ENCODE measurements at regions not wholly inside any gene's neighbourhood (a gene's known extent, or its start where the extent isn't known, plus 50 kb on each side); places are given as distances from the start of the nearest gene placed in this dataset.
A peak's percentile ranks its signal among the peaks of the same experiment; 100 is the strongest.

DNA sequence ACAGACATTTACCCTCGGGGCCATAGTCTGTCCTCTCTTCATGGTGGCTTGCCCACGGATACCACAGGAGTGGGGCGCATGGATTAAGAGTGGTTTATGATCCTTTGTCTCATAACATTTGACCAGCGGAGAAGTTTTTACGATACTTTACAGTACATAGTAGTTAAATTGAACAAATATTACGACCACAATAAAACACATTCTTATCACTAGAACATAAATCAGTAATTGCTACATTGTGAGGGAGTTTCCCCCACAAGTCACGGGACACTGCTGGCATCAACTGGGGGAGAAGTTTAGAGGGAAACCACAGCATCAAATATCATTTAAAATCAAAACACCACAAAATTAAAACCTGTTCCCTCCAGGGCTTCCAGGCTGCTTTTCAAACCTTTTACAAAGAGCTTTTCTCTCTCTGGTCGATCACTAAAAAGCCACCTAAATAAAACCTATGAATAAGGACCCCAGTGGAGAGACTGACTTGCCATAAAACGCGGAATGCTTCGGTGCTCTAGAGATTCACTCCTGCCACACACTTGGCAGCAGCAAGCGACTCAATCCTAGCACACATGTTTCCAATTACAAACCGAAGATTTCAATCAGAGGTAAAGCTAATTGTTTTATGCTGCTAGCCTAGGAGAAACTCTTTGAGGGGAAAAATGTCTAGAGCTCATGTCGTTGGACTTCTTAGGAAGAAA, 173.7 kb upstream of the HNRNPA3 start (continued):
- TF ChIP-seq PRDM2 (tag by site-specific recombination; IDR thresholded peaks at IDR 0.05; ENCODE audit: borderline replicate concordance), result no peak
- TF ChIP-seq ZNF558 (tag by site-specific recombination; IDR thresholded peaks at IDR 0.05), result no peak
- TF ChIP-seq GLI2 (tag by site-specific recombination; IDR thresholded peaks at IDR 0.05; ENCODE audit: borderline replicate concordance, low read depth), result peak; percentile 78; the same call in 1 of the 2 replicates
- peak; percentile 71 for TF ChIP-seq MZF1 (tag by site-specific recombination; IDR thresholded peaks at IDR 0.05; ENCODE audit: borderline replicate concordance)
- TF ChIP-seq GLIS2 (tag by site-specific recombination; IDR thresholded peaks at IDR 0.05), result no peak
- TF ChIP-seq ZNF140 (tag by site-specific recombination; IDR thresholded peaks at IDR 0.05), result no peak
- TF ChIP-seq, protein P1, sequence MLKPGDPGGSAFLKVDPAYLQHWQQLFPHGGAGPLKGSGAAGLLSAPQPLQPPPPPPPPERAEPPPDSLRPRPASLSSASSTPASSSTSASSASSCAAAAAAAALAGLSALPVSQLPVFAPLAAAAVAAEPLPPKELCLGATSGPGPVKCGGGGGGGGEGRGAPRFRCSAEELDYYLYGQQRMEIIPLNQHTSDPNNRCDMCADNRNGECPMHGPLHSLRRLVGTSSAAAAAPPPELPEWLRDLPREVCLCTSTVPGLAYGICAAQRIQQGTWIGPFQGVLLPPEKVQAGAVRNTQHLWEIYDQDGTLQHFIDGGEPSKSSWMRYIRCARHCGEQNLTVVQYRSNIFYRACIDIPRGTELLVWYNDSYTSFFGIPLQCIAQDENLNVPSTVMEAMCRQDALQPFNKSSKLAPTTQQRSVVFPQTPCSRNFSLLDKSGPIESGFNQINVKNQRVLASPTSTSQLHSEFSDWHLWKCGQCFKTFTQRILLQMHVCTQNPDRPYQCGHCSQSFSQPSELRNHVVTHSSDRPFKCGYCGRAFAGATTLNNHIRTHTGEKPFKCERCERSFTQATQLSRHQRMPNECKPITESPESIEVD (tag by site-specific recombination; IDR thresholded peaks at IDR 0.05), result peak; percentile 96
- TF ChIP-seq ZBTB20 (tag by site-specific recombination; IDR thresholded peaks at IDR 0.05), result no peak
- TF ChIP-seq ZSCAN18 (tag by site-specific recombination; IDR thresholded peaks at IDR 0.05), result no peak
- TF ChIP-seq BCL6B (tag by site-specific recombination; IDR thresholded peaks at IDR 0.05), result peak; percentile 73
- no peak for TF ChIP-seq ZNF169 (tag by site-specific recombination; IDR thresholded peaks at IDR 0.05)
- TF ChIP-seq ZIC2 (tag by site-specific recombination; IDR thresholded peaks at IDR 0.05), result no peak
- 0 out of 2 replicates have a peak, but pooled peaks have one; percentile 65 for TF ChIP-seq ZSCAN16 (tag by site-specific recombination; IDR thresholded peaks at IDR 0.05)
- TF ChIP-seq TCF7L2 (IDR thresholded peaks at IDR 0.05; ENCODE audit: borderline replicate concordance, low read depth, low read length), result peak; percentile 78
- TF ChIP-seq, protein P2, sequence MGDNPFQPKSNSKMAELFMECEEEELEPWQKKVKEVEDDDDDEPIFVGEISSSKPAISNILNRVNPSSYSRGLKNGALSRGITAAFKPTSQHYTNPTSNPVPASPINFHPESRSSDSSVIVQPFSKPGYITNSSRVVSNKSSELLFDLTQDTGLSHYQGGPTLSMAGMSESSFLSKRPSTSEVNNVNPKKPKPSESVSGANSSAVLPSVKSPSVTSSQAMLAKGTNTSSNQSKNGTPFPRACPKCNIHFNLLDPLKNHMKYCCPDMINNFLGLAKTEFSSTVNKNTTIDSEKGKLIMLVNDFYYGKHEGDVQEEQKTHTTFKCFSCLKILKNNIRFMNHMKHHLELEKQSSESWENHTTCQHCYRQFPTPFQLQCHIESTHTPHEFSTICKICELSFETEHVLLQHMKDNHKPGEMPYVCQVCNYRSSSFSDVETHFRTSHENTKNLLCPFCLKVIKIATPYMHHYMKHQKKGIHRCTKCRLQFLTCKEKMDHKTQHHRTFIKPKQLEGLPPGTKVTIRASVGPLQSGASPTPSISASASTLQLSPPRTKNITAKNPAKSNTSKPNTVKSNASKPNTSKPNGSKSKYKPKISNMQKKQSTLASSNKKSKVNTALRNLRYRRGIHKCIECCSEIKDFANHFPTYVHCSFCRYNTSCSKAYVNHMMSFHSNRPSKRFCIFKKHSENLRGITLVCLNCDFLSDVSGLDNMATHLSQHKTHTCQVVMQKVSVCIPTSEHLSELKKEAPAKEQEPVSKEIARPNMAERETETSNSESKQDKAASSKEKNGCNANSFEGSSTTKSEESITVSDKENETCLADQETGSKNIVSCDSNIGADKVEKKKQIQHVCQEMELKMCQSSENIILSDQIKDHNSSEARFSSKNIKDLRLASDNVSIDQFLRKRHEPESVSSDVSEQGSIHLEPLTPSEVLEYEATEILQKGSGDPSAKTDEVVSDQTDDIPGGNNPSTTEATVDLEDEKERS (tag by site-specific recombination; IDR thresholded peaks at IDR 0.05), result no peak
- TF ChIP-seq, protein P3, sequence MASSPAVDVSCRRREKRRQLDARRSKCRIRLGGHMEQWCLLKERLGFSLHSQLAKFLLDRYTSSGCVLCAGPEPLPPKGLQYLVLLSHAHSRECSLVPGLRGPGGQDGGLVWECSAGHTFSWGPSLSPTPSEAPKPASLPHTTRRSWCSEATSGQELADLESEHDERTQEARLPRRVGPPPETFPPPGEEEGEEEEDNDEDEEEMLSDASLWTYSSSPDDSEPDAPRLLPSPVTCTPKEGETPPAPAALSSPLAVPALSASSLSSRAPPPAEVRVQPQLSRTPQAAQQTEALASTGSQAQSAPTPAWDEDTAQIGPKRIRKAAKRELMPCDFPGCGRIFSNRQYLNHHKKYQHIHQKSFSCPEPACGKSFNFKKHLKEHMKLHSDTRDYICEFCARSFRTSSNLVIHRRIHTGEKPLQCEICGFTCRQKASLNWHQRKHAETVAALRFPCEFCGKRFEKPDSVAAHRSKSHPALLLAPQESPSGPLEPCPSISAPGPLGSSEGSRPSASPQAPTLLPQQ (tag by site-specific recombination; IDR thresholded peaks at IDR 0.05), result peak; percentile 49; the same call in 1 of the 2 replicates
- TF ChIP-seq ZBTB1 (tag by site-specific recombination; IDR thresholded peaks at IDR 0.05), result no peak
- TF ChIP-seq, protein P4, sequence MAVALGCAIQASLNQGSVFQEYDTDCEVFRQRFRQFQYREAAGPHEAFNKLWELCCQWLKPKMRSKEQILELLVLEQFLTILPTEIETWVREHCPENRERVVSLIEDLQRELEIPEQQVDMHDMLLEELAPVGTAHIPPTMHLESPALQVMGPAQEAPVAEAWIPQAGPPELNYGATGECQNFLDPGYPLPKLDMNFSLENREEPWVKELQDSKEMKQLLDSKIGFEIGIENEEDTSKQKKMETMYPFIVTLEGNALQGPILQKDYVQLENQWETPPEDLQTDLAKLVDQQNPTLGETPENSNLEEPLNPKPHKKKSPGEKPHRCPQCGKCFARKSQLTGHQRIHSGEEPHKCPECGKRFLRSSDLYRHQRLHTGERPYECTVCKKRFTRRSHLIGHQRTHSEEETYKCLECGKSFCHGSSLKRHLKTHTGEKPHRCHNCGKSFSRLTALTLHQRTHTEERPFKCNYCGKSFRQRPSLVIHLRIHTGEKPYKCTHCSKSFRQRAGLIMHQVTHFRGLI (tag by site-specific recombination; IDR thresholded peaks at IDR 0.05), result peak; percentile 40; the same call in 1 of the 2 replicates
- peak; percentile 95 for TF ChIP-seq BCL11B (tag by site-specific recombination; IDR thresholded peaks at IDR 0.05; ENCODE audit: low read depth)
- no peak for TF ChIP-seq ZNF571 (tag by site-specific recombination; IDR thresholded peaks at IDR 0.05)
- no peak for TF ChIP-seq ZNF707 (tag by site-specific recombination; IDR thresholded peaks at IDR 0.05)
- no peak for TF ChIP-seq GLI4 (tag by site-specific recombination; IDR thresholded peaks at IDR 0.05)
